NCI-H524 (cell line): ENCODE measurements at regions not wholly inside any gene's neighbourhood (a gene's known extent, or its start where the extent isn't known, plus 50 kb on each side); places are given as distances from the start of the nearest gene placed in this dataset.
"Not testable (repeated sequence)": the region's sequence is repeated elsewhere in the genome, so short reads cannot be mapped to it uniquely, and the experiment has no call there.

Experiments
- DNase-seq, 2 experiments: peaks; one replicate each; lab custom pipeline; 2025; lab: John Stamatoyannopoulos, UW

DNA sequence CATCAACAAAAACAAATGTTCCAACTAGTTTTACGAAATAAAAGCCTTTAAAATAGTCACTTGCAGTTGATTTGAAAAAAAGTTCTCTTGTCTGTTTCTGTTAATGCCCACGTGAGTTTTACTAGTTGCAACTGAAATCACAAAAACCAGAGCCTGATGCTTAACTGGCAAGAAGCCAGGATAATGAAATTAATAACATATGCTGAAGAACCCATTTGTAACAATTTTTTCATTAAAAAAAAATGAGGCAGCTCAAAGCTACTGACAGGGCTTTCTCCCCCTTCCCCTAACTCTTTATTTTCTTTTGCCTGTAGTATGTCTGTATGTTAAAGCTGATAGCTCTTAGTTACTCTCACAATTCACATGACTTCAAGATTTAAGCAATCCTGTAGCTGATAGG lies 132.7 kb upstream of the EYA4 start:
- no peak for DNase-seq

DNA sequence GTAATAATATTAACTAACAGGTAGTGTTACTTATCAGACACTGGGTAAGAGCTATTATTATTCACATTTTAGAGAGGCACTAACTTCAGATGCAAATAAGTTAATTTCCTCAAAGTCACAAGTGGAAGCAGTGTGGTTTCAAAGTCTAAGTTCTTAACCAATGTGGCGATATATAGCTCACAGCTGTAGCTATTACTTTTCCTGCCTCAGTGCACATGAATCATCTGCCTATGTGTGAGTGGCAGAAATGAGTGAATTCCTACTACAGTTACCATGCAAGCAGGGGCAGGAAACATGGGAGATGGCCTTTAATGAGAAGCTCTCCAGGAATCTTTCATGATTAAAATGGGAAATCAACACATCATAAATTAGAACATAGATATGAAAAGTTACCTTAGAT lies 126.2 kb upstream of the EYA4 start:
- DNase-seq = no peak

DNA sequence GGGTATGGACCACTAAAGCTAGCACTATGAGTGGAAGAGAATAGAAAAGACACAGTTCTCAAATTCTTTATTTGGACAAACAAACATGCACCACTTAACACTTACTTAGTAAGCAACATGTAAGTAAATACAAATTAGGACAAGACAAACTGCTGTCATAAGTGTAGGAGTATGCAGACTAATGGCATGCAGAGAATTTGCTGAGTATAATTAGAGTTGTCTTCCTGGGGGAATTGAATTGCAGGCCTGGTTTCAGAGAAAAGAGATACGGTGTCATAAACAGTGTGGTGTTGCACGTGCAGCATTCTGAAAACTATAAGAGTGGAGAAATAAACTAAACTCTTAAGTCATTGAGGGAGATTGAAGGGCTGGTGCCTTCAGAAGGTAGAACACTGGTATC lies 125.2 kb upstream of the EYA4 start:
- DNase-seq = no peak

DNA sequence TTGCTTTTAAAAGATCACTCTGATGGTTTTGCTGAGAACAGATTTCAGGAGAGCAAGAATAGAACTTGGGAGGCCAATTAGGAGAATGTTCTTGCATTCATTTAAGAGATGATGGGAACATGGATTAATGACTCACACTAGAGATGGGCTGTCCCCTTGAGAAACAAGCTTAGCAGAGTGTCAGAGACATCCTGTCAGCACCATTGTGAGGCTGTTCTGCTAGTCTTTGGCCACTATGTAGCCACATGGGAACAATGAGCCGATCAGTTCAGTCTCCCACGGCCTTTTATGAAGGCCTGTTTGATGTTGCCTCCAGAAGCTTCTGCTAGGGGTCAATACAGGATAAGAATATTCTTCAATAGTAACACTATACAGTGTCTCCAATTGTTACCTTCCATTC lies 113.0 kb upstream of the EYA4 start:
- no peak for DNase-seq

DNA sequence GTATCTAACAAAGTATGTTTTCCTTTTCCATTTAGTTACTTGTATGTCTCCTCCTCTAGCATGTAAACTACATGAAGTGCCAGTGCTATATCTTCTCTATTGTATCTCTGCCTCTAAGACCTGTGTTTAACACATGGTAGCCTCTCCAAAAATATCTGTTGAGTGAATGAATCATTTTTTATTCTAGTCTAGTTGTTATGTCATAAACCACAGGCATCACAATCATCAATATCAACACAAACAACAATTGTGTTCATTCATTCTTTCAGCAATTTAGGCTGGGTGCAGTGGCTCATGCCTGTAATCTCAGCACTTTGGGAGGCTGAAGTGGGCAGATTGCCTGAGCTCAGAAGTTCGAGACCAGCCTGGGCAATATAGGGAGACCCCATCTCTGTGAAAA lies 111.6 kb upstream of the EYA4 start:
- DNase-seq = no peak

DNA sequence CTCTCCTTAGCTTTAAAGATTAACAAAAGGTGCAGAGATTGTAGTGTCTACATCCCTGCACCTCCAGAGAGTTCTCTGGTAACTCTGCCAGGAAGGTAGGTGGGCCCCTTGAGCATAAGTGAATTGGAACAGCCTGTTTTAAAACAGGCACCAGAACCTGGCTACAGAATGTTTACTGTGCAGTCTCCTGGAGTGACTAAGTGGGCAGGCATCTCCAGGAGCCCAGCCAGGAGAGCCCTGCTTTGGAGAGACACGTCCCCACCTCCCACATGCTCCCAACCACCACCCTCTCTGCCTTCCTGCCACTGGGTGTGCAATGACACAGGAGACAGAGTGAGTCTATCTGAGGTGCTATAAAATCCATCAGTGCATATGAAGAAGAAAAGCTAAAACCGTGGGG lies 110.3 kb upstream of the EYA4 start:
- no peak for DNase-seq

DNA sequence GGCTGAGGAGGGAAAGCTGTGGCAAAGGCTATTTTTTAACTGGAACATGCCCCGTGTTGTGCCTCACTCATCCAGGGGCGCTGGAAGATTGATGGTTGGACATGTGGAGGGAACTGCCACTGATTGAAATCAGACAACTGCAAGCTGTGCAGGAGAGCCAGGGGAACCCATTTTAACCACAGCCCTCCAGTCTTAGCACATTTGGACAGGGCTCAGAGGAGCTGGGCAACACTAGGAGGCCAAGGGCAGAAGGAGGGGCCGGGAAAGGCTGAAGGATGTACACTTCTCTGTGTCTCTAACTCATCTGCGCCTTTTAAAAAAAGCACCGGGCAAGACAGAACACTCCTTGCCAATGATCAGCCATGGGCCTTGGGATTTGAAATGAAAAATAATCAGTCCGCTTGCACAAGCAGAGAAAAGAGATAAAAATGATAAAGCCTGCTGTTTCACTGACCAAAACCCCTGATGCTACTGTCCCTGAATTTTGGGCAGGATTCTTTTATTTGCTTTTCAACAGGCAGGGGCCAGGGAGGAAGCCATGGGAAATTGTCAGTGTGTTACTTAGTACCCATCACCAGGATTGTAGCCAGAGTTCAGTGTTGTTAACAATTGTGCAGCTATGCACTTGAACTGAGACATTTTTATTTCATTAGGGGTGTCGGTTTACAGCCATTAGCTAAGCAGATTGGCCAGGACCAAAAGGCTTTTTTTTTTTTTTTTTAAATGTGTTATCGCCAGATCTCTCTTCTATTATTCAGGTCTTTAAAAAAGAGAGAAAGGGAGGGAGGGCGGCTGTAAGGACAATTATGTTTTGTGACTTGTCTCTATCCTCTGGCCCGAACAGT lies 109.3 kb upstream of the EYA4 start:
- peak; percentile 21 to 73 for DNase-seq

DNA sequence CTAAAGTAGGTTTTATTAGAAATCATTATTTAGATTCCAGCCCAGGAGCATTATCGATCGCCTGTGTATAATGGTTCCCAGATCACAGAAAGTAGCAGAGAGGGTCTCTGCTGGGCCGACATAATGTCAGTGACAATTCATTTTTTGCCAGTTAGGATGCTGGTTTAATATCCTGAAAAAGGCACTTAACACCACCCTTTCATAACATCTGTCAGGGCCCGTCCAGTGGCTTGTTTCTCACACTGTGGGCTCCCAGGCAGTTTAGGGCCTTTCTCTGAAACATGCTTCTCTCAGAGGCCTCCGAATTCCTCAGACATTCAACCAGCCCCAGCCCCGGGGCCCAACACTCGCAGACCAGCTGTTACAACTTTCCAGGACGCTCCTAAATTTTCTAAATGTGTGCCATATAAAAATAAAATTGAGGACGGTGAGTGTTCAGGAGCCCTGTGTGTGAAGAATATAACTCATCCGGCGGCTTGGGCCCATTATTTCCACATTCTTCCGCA lies 108.6 kb upstream of the EYA4 start:
- DNase-seq = peak; percentile 10 to 65

DNA sequence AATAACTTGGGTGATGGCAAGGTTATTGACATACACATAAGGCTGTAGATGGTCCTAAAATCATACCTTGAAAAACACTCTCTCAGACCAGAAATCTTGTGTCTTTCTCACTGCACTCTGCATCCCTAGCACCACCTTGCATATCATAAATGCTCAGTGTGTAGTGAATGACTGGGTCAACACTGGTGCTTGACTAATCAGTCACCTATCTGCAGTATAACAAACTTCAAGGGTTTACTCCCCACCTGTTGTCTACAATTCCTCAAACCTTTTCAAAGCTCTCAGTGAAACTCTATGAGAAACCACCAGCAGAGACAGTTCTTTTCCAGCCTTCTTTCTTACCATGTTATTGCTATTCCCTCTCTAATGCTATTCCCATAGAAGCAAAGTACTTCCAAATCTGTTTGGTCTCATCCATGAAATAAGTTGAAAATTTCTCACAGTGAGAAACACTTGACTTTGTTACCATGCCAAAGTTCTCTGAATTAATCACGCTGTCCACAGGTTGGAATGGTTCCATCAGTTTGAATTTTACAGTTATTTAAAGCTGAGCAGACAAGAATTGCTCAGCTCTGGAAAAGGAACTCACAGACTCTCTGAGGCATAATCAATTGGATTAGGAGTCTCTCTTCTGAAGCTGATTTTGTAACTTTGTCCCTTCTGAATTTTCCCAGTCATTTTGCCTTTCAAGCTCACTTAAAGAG lies 104.8 kb upstream of the EYA4 start:
- no peak for DNase-seq

DNA sequence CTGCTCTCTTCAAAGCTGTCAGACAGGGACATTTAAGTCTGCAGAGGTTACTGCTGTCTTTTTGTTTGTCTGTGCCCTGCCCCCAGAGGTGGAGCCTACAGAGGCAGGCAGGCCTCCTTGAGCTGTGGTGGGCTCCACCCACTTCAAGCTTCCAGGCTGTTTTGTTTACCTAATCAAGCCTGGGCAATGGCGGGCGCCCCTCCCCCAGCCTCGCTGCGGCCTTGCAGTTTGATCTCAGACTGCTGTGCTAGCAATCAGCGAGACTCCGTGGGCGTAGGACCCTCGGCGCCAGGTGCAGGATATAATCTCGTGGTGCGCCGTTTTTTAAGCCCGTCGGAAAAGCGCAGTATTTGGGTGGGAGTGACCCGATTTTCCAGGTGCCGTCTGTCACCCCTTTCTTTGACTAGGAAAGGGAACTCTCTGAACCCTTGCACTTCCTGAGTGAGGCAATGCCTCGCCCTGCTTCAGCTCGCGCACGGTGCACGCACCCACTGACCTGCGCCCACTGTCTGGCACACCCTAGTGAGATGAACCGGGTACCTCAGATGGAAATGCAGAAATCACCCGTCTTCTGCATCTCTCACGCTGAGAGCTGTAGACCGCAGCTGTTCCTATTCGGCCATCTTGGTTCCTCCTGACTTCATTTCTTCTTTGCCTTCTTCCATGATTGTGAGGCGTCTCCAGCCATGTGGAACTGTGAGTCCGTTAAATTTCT lies 93.5 kb upstream of the EYA4 start:
- DNase-seq = not testable (repeated sequence)

DNA sequence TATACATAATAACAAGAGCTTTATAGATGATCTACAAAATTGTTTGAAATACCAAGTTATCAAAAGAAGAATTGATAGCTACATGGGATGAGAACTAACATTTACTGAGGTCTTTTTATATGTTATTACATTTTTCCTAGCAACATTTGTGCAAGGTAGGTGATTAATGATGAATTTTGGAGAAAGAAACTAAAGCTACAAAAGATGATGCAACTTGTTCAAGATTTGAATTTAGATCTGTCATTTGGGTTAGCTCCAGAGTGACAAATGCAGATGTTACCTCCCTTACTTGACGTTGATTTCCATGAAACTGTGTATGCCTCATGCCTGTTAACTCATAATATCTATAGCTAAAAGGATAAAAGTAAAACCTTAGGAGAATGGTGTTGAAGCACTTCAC lies 84.5 kb upstream of the EYA4 start:
- no peak for DNase-seq

DNA sequence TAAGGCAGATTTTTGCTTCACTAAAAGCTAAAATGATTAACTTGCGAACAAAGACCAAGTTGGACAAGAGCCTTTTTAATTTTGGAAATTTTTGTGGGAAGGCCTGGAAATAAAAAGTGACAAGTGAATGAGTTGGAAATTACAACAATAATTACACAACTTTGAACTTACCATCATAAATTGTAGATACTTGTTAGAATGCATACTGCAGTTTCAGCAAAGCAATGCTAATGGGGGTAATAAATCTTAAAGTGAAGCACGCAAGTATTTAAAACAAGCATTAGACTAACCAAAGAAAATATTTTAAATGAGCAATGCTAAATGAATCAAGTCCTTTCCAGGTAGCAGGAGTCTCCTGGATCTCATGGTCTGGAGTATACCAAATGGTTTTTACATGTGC lies 83.2 kb upstream of the EYA4 start:
- DNase-seq = no peak

DNA sequence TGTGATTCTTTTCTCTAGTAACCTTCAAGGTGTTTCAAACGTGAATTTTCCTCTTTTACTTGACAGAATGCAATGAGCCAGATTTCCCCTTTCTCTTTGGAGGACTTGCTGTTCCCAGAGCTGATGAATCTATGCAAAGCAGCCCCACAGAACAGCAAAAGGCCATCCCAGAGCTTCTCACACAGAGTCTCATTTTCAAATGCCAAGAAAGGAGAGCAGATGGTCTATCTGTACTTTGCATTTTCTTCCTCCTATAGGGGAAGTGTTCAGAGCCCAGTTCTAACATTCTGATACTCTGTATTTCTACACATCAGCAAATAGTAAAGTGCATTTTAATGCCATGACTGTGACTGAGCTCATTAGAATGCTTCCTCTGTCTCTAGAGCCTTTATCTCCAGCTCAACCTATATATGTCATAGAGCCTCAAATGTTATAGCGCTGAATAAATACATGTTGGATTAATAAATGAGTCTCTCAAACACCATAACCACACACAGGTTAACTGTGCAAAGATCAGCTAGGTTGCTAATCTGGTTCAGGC lies 81.8 kb upstream of the EYA4 start:
- no peak for DNase-seq

DNA sequence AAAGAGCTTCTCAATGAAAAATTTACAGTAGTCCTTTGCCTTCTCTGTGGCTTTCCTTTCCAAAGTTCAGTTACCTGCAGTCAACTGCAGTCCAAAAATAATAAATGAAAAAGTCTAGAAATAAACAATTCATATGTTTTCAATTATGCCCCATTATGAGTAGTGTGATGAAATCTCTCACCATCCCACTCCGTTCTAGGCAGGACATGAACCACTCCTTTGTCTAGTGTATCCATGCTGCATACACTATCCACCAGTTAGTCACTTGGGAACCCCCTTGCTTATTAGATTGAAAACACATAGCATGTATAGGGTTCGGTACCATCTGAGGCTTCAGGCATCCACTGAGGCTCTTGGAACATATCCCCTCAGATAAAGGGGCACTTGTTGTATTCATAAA lies 80.6 kb upstream of the EYA4 start:
- no peak for DNase-seq

DNA sequence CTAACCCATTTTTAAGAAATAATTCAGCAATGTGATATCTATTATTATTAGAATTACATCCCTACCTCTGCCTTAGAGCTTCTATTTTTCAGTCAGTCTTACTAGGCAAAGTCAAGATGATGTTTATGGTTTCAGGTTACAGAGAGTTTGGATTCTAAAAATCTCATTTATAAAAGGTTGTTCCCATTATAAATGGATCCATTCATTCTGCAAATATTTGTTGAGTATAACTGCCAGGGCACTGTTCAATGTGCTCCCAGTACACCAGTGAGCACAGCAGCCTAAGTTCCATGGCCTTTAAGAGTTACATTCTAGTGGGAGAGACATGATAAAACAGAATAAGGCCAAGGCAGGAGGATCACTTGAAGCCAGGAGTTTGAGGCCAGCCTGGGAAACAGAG lies 75.9 kb upstream of the EYA4 start:
- DNase-seq = no peak

DNA sequence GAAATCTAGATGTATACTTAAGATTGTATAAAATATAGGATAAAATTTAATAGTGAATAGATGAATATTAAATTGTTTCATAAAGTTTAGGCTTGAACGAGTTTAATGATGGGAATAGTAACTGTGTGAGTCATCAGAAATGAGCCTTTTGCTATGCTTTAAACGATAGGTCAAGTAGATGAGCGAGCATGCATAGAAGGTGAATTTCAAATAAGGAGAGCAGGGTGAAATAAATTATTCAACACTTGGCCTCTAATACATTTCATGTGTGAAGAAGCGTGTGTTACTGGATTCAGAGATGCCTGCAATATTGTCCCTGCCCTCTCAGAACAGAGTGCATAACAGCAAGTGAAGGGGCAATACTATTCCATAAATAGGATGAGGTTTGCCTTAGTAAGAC lies 74.4 kb upstream of the EYA4 start:
- no peak for DNase-seq

DNA sequence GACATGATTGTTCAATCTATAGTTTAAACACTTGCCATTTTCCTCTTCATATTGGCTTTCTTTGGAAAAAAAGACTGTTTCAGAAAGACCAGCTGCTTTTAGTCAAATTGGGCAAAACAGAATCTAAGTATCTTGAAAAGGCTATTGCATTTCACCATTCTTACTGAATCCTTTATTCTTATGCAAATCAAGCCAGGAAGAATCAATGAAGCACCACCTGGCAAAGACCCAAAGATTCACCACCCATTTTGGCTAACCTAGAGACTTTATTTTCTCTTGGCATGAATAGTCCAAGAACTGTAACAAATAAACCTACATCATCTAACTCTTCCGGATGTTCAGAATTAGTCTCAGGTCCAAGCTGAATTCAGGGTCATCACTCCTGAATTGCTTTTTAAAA lies 71.3 kb upstream of the EYA4 start:
- no peak for DNase-seq

DNA sequence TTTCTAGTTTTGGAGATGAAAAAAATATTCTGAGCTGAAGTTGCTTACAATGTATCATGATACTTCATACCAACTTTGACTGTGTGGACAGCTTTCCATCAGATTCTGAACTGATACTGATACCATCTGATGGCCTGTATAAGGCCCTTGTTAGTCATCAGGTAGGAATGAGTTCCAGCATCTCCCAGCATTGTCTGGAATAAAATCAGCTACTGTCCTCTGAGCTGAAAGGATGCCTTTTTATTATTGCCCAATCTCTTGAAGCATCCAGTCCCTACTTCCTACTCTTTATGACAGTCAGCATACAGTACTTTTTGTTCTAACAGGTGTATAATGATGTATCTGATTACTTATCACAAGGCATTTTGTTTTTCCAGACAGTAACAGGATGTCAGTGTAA lies 70.6 kb upstream of the EYA4 start:
- no peak for DNase-seq

DNA sequence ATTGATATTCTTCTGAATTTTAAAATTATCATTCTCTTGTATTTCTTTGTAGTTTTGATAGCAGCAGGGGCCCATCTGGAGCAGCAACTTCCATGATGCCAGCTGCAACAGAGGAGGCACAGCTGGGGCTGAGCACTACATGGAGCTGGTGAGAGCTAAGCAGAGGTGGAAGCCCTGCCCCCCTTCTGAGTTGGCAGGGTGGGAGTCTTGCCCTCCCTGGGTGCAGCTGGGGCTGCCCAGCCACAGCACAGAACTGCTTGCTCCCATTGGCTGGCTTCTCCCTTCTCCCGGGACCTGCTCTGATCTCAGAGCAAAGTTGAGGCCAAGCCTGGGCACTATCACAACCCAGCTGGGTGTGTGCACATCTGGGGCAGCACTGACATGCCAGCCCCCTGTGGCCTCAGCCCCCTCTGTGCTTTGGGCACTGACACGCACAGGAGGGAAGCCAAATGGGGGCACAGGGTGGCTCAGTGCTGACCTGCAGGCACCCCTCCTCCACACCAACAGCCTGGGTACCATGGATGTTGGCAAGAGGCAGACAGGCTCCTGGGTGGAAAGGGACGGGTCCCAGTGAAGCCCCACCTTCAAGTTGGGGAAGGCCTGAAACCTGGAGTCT lies 69.1 kb upstream of the EYA4 start:
- no peak for DNase-seq

DNA sequence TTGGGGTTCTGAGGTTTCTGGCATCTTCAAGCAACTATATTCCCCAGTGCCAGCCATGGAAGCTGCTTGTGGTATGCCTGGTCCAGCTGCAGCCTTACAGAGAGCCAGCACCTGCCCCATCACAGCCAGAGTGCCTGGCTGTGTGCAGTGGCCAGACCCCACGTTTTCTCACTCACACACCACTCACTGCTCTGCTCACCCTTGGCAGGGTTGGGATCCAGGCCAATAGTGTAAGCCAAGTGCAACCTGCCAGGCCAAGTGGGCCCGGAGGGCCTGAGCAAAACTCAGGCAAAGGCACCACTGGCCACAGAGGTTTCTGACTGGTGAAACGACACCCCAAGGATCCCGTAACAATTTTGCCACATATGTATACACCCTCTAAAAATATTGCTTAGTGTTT lies 67.9 kb upstream of the EYA4 start:
- no peak for DNase-seq

DNA sequence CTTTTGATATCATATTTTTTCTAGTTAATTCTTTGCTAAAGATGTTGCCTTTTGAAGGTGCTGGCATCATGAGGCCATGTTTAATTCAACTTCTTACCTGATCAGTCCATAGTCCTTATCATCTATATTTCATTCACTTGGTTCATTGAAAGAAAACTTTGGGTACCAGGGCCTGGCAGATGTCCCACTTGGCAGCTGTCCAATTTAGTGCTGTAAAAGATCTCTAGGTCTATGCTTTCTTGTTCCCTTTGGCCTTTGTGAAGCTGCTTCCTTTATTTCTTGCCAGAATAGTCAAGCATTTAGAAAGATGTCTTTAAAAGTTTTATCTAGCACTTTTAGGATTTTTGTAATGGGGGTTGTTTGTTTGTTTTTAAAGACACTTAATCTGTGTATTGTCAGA lies 61.7 kb upstream of the EYA4 start:
- peak; percentile 13 to 45 for DNase-seq

DNA sequence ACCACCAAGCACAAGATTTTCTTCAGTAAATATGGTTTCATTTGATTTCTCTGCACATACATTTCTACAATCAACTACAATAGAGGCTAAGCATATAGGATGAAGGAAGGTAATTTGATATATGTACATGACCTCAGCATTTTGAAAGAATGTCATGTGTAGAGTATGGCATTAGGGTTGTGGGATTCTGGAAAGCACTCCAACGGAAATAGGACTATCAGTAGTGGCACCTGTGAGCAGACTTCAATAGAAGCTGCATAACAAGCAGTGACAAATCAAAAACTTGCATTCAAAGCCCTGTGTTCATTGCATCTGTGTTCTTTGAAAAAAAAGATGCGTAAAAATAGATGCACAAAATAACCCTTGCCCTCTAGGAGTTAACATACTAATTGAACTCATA lies 57.5 kb upstream of the EYA4 start:
- no peak for DNase-seq
